K562 (cell line): ENCODE measurements at regions not wholly inside any gene's neighbourhood (a gene's known extent, or its start where the extent isn't known, plus 50 kb on each side); places are given as distances from the start of the nearest gene placed in this dataset.

Experiments
- ARID2 ChIP-seq: fragments of 450-650 bp; IDR thresholded peaks from 2 replicates; pipeline ENCODE4 v1.6.1; 2017; ENCODE audit warnings: antibody characterized with exemption, mild to moderate bottlenecking
- EP400 ChIP-seq: fragments of 450-650 bp; IDR thresholded peaks from 2 replicates; pipeline ENCODE4 v1.6.1; 2017; ENCODE audit warnings: antibody characterized with exemption, mild to moderate bottlenecking, moderate library complexity
- SMC3 ChIP-seq: conservative IDR thresholded peaks from 2 replicates; pipeline ENCODE4 v1.6.1; 2011; ENCODE audit warnings: low read depth, low read length, improper control_type of control experiment; ENCODE audit not compliant: insufficient read depth
- SREBF2 ChIP-seq: sonication (generic); formaldehyde crosslinking; IDR thresholded peaks from 2 replicates; pipeline ENCODE4 v1.4.0; 2020; ENCODE audit warnings: mild to moderate bottlenecking, missing genetic modification reagents
- STAG1 ChIP-seq: sonication (generic); formaldehyde crosslinking; IDR thresholded peaks from 2 replicates; pipeline ENCODE4 v1.5.0; 2020; ENCODE audit warnings: missing genetic modification reagents, borderline replicate concordance
- TF ChIP-seq, protein P1 (sequence below), 3 experiments: IDR thresholded peaks in 2 of 3; conservative IDR thresholded peaks in 1 of 3; 2 replicates each; pipeline ENCODE4 v1.5.1; 2011 to 2012; ENCODE audit warnings: low read length in 3 of 3, mild to moderate bottlenecking in 3 of 3, control low read depth in 2 of 3, improper control_type of control experiment in 1 of 3, inconsistent platforms in 1 of 3, low read depth in 1 of 3, mixed read lengths in 1 of 3, moderate library complexity in 1 of 3; ENCODE audit not compliant: insufficient read depth in 2 of 3

DNA sequence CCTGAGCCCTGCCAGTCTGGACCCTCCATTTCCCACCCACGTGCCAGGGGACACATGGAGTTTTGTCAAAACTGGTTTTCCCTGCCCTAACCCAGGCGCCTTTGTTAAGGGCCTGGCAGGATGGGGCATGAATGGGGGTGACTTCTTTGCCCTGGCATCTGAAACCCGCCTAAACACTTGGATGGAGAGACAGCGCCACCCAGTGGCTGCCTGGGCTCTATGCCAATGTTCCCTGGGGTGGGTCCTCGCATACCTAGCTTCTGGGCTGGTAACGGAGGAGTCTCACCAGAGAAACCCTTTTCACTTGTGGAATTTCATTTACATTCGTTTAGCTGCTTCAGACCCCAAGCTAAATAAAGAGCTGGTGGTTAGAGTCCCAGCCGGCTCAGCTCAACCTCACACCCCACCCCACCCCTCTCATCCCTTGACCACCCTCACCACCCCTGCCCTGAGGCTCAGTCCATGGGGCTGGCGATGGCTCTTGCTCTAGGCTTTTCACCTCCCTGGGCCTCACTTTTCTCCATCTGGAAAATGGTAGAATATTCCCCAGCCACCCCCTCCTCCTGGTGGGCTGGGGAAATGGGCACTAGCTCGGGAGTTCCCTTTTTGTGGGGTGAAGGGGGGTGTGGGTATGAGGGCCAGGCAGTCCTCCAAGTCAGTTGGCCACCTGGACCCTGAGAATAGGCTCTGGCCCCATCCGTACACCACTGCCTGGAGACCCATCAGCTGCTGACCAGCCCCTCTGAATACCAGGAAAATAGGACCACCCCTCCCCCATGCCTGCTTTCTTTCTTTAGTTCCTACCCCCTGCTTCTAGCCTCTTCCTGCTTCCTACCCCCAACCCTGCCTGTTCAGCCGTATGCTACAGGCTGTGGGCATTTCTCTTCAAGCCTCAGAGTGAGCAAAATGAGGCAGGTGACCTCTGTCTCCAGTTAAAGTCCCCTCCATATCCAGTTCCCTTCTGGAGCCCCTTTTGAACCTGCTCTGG is 57.1 kb upstream of the PJA1 start (continued):
- TF ChIP-seq SMC3 (peak; percentile 68), STAG1 (CRISPR knock-in tag) (peak; percentile 65; the same call in 1 of the 2 replicates), ARID2 (0 out of 2 replicates have a peak, but pooled peaks have one; percentile 50), EP400 (no peak), SREBF2 (CRISPR knock-in tag) (no peak)
- TF ChIP-seq, protein P1, sequence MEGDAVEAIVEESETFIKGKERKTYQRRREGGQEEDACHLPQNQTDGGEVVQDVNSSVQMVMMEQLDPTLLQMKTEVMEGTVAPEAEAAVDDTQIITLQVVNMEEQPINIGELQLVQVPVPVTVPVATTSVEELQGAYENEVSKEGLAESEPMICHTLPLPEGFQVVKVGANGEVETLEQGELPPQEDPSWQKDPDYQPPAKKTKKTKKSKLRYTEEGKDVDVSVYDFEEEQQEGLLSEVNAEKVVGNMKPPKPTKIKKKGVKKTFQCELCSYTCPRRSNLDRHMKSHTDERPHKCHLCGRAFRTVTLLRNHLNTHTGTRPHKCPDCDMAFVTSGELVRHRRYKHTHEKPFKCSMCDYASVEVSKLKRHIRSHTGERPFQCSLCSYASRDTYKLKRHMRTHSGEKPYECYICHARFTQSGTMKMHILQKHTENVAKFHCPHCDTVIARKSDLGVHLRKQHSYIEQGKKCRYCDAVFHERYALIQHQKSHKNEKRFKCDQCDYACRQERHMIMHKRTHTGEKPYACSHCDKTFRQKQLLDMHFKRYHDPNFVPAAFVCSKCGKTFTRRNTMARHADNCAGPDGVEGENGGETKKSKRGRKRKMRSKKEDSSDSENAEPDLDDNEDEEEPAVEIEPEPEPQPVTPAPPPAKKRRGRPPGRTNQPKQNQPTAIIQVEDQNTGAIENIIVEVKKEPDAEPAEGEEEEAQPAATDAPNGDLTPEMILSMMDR (IDR thresholded peaks at IDR 0.05 in 2 of 3, conservative IDR thresholded peaks at IDR 0.05 in 1 of 3; ENCODE audit: insufficient read depth in 2 of 3, low read depth in 1 of 3, low read length in 3 of 3): peak; percentile 65 to 79 (median 73)
